ENCODE measurements at regions not wholly inside any gene's neighbourhood (a gene's known extent, or its start where the extent isn't known, plus 50 kb on each side); places are given as distances from the start of the nearest gene placed in this dataset.

DNA sequence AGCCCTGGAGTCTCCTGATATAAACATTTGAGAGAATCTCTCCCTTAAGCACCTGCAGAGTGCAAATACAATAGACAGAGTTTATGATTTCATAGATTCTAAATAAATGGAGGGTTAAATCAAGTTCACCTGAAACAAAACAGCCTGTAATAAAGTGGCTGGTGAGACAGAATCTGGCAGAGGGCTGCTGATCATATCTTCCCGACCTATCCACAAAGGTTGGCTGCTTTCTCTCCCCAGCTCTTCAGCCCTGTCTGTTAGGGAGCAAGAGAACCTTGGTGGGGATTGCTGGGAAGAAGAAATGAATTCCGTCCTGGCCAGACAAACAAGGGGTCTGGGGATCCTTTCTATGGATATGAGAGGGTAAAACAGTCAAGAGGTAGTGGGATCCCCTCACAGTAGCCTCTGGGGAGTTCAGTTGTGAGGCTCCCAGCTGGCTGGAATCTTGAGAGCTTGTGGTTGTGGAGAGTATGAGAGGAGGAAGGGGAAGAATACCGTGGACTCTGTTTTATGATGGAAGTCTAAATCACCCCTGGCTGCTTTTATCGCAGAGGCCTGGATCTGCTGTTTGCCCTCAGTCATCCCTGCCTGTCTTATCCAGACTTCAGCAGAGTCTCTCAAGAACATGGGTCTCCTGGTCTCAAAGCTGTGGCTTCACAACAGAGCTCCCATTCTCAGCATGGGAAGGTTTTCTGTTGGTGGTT, 451.3 kb downstream of the NTRK3 start:
- DNase-seq, result no peak

DNA sequence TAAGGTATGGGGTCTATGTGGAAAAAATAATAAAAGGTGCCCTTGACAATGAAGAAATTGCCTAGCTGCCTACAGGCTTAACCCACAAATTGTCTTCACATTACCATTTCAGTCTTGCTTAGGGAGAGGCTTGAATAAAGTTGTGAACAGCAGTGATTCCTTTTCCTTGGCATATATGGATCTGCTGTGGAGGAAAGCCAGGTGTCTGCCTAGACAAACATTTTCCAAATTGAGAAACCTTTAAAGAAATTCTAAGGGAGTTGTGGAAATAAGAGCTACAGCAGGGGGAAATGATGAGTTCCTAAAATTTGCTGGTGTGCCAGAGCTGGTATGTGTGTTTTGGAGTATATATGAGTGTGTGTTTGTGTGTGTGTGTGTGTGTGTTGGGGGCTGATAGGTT, 452.1 kb downstream of the NTRK3 start:
- DNase-seq, result no peak

DNA sequence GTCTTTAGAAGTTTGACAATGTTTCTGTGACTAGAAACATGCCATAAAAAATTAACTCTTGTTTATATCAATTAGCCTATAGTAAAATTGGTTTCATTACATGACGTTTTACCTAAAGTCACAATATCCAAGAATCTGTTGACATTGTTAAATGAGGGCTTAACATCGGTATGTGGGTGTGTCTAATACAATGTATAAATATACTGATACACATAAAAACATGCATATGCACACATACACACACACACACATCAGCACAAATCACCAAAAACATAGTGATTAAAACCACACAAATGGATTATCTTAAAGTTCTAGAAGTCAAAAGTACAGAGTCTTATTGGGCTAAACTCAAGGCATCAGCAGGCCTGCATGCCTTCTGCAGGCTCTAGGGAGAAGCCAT, 456.7 kb downstream of the NTRK3 start:
- DNase-seq, result no peak

DNA sequence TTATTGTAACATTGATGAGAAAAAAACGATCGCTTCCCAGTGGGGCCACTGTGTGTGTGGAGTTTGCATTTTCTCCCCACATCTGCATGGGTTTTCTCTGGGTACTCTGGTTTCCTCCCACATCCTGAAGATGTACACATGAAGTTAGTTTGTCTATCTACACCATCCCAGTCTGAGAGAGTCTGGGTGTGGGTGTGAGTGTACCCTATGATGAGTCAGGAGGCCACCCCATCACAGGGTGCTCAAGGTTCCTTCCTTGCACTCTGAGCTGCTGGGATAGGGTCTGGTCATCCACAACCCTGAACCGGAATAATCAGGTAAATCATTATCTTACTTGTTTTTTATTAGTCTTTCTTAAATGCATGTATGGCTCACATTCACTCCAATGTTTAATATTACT, 457.1 kb downstream of the NTRK3 start:
- DNase-seq, result no peak

DNA sequence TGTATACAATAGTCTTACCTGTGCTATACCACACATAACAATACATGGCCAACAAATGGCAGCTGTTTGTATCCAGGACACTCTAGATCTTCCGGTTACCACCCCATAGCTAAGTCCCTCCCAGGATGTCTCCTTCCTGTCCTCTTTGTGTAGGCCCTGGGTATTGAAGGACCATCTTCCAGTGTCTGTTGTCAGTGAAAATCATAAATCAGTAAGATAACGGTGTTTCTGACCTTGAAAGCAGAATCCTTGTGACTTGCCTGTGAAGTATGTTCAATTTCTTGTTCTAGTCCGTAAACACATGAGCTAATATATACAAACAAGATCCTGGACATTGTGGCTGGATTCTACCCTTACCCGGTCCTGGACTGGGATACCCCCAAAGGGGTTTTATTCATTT, 462.8 kb downstream of the NTRK3 start:
- DNase-seq, result no peak

DNA sequence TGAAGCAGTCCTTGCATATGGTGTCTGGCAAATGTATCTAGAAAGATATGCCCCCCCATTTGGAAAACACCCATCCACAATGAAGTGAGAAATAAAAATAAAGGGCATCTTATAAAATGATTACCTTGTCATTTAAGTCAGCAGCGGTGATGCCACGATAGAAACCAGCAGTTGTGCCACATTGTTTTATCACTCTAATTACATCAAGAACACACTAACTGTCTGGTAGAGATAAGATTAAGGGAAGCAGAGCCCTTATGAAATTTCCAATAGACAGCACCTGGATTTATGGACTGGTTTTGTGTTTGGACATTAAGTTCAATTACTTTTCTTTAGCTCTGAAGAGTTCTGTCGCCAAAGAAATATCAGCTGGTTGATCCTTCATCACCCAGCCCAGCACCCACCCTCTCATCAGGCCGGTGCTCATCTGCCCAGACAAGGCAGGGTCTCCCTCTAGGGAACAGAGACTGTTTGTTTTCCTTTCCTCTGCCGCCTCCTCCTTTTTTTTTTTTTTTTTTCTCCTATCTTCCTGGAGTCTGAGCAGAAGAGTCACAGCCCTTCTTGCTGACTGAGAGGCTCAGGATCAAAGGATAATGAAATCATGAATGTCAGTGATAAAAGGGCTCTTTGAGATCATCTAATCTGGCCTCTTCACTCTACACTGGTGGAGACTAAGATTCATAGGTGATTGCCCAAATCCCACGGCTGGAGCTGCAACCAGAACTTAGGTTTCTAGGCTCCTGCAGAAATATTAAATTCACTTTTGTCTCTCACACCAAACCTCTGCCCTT, 464.1 kb downstream of the NTRK3 start:
- DNase-seq, result no peak

DNA sequence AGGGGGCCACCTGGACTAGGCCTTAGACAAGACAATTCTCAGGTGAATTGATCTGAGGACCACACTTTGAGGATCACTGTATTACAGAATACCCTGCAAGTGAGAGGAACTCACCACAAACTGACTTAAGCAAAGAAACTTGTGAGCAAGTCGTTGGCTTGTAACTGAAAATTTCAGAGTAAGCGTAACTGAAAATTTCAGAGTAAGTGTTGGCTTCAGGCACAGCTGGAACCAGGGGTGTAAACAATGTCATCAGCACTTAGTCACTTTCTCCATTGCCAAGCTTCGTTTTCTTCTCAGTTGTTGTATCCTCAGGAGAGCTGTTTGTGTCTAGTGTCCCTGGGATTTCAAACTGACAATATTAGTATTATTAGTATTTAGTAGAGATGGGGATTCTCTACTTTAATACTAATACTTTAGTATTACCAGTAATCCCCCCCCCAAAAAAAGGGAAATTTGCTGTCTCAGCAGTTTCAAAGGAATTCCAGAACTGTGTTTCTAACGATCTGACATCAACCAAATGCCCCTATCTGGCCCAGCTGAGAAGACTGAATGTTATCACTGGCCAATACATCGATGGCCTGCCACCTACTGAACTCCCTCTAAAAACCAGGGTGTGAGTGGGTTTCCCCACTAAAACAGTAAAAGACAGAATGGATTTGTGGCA, 474.4 kb downstream of the NTRK3 start:
- DNase-seq, result no peak

DNA sequence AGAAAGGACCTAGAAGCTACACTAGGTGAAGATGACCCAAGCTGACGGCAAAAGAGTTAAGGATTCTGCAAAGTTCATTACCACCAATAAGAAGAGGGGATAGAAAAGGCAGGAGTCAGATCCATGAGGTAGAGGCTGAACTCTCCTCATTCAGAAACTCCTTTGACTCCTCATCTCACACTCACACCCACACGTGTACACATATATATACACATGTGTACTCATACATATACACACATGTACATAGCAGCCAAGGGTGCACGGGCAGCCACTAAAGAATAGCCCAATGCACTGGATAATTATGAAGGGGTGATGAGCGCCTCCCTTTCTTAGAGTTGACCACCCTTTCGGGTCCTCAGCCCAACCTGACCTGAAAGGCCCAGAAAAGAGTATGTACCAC, 476.8 kb downstream of the NTRK3 start:
- DNase-seq, result no peak

DNA sequence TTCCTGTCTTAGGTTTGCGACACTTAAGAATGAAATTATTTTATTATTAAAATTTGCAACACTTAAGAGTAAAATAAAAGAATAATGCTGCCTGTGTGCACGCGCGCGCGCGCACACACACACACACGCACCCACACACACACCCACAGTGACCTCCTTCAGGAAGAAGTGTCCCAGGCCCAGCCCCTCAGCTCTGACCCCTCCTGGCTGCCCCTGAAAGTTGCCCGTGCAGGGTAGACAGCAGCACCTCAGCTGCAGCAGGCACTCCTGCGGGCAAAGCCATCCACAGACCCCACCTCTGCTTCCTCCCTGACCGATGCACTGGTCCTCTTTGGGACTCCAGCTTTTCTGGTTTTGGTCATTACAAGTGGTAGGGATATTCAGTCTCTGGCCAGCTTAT, 478.2 kb downstream of the NTRK3 start:
- DNase-seq, result no peak

DNA sequence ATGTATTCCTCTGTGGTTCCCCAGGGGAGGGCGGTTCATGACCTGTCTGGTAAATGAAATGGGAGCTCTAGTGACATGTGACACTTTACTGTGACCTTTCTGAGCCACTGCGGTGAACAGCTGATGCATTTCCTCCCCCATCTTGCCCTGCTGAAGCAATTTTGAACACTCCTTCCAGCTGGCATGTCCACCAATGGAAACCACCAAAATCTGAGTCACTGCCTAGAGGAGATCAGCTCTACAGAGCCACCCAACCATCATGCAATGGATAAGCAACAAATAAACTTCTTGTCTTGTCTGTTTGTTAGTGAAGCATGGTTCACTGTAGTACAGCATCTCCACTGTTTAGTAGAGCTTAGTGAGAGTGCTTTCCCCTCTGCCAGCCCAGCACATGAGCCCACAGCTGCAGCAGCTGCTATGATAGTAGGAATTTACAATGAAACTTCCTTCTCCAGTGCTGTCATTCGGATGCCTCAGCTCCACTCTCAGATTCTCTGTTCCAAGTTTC, 479.4 kb downstream of the NTRK3 start:
- DNase-seq, result no peak

DNA sequence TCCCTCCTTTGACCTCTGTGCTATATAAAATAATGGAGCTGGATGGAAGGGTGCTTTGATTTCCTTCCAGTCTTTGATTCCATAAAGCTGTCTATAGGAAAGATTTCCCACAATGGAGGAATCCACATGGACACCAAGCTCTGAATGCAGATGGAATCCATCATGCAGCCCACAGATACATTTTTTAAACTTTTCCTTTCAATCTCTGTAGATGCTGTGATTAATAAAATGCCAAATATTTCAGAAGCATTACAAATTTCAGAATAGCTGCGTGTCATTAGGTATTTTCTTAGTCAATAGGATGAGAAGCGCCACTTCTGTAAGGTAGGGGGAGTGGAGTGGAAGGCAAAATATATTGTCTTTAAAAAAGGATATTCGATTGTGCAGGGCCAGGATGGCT, 489.0 kb downstream of the NTRK3 start:
- no peak for DNase-seq

DNA sequence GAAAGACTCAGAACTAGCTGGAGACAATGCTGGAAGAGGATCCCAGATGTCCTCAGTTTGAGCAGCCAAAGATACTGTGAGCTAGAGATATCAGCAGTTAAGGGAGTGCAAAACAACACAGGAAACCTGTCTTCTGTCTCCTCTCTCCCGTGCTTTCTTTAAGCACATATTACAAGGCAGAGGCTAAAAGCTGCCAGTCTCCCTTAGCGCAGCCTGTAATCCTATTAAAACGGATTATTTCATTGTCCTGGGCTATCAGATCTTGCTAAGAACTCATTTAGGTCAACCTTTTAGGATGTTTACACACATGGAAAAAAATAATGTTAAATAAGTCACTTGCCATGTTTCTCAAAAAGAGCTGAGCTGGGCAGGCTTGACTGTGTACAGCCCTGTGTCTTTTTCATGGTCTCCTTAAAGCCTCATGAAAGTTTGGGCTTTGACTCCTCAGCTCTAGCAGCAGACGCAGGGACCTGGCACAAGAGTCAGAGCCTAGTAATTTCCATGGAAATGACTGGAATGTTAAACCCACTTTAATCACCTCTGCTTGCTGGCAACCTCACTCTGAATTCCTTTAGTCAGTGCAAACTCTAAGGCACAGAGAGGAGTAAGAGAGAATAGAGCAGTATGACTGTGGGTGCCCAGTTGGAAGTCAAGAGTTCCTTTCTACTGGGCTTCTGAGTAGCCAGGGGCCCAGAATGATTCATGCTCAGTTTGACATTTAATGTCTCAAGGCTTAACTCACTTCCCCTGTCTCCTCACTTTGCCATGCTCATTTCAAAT, 491.9 kb downstream of the NTRK3 start:
- peak; percentile 32 for DNase-seq

DNA sequence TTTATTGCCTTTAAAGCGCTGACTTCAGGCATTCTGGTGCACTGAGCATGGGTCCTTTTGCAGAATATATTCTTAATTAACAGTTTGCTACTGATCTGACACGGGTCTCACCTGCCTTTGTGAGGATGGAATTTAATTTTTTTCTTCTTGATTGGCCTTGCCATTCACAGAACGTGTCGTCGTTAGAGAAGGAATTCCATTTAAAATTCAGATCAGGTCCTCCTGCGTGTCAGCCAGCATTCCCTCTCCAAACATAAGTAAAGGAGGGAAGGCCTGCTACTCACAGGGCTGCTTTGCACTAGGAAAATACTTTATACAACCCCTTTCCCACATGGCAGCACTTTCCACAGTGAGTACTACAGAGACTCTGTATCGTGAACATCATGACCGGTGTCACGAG, 492.7 kb downstream of the NTRK3 start:
- DNase-seq, result no peak

DNA sequence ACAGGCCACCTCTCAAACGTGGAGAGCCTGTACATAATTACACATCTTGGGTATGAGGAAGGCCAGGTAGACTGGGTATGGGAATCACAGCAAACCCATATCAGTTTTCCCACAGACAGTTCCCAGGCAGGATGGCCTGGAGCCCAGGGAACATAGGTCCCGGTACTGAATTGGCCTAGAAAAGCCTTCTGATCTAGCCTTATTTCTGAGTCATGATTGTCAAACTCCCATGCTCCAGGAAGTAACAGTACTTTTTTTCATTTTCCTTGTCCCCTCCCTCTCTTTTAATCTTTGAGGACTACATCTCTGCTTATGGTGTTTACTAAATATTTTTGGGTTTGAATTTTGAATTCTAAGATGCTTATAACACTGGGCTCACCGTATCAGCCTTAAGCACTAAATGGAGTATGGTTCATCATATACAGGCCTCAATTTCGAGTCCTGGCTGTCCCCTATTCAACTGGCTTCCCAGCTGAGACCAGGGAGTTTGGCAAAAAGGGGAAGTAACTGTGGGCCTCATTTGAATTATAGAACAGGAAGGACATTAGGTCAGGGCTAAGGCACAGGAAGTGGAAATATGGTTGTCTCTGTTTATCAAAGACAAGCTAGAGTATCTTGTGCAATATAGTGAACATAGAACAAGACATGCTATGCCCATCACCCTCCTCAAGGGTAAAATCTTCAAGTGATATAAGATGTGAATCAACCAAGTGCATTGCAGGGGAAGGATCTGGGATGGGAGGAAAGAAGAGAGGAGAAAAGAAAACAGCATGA, 494.6 kb downstream of the NTRK3 start:
- DNase-seq, result no peak

DNA sequence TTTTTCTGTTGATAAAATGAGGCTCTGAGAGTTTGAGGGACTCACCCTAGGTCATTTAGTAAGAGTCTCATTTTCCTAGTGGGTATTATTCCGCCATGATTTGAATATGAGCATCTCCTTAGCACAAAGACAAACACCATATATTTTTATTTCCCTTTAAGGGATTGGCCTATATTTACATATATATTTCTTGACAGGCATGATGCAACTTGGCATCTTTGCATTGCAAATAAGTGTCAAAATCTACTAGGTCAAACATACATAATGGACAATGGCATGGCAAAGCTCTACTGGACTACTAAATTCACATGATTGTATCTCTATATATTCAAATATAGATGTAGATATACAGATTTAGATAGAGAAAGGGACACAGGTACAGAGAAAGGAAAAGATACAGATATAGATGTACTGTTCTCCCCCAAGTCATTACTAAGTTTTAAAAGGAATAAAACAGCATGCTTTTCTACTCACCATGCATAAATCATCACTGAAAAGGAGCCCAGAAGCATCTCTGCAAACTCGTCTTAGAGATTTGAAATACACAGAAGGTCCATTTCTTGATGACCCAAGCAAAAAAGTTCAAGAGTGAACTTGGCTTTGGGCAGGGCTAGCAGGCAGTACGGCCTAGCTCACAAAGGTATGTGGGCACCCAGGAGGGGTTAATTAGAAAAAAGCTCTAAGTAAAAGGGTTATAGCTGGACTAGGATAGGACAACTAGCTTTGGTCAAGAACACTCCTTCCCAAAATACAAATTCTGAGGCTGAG, 495.8 kb downstream of the NTRK3 start:
- DNase-seq, result no peak

DNA sequence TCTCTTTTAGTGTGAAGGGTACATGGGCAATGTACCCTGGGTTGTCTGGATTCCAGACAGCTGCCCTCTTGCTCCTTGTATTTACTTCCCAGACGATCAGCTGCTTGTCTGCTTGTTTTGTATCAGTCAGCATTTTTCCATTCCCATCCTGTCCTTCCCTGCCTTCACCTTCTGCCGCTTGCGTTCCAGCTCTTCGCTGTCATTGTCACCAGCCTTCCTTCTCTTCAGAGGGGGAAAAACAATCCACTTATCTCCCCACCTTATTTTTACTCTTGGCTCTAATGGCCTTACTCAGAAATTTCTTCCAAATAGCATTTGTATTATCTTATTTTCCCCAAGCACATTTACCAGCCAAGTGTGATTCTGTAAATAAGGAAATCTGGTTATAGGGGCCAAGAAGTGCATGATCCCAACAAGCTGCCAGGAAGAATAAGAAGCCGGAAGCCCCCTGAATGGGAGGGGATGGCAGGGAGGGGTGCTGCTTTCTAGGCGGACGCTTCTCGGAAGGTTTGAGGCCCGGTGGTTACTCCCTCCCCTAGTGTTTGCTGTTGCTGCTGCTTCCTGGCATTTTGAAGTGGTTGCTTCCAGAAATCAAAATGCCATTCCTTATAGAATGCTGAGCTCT, 497.6 kb downstream of the NTRK3 start:
- no peak for DNase-seq

DNA sequence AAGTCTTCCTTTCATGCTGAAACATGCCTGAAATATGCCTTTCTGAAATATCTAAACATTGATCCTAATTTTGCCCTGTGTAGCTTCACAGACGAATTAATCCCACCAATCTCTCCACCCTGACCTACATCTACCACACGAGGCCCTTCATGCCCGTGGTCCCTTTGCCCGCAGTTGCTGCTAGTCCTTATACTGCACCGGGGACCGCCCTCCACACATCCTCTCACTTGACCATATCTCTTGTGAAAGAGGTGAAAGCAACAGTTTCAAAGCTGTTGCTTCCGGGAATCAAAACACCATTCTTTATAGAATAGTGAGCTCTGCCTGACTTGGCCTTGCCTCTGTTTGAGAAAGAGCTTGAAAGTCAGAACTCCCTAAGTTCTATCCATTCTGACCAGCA, 499.5 kb downstream of the NTRK3 start:
- DNase-seq, result no peak

DNA sequence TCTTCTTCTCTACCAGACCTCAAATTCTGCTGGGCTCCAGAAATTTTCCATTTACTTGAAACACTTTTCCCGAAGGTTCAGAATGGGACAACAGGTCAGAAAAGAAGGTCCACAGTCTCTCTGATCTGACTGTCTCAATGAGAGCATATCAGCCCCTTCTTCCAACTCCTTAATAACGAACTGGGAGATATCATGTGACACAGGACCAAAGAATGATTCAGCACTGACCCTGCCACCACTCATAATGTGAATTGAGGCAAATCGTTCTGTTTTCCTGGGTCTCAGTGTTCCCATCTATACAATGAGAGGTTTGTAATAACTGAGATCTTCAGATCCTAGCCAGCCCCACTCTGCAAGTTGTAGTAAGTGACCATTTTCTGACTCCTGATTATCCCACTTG, 500.5 kb downstream of the NTRK3 start:
- DNase-seq, result no peak

DNA sequence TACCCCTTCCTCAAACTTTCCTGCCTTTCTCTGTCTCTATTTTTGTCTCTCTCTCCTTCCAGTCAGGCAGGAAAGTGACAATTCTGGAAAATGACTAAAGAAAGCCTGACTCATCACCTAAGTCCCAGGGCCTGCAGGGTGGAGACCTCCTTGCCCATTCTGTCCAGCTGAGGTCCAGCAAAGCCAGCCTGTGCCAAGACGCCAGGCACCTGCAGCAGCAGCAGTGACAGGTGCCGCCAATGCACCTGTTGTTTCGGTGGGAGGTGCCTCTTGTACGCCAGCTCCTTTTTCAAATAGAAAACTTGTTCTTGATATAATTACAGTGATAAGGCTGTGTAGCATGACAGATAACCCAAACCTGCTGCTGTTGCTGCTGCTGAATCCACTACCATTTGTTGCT, 501.3 kb downstream of the NTRK3 start:
- no peak for DNase-seq

DNA sequence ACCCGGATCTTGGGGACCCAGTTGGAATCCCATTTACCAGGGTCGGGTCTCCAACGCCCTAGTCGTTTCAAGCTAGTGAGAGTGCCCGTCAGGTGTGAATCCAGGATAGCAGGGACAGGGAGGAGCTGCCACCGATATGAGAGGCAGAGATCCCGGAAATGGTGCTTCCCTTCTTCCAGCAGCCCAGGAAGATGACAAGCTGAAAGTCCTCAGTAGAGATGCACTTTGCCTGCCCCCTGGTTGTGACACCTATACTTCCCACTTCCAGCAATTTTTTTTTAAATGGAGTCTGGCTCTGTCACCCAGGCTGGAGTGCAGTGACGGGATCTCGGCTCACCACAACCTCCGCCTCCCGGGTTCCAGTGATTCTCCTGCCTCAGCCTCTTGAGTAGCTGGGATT, 503.0 kb downstream of the NTRK3 start:
- no peak for DNase-seq
